ENCODE measurements at regions not wholly inside any gene's neighbourhood (a gene's known extent, or its start where the extent isn't known, plus 50 kb on each side); places are given as distances from the start of the nearest gene placed in this dataset.

DNA sequence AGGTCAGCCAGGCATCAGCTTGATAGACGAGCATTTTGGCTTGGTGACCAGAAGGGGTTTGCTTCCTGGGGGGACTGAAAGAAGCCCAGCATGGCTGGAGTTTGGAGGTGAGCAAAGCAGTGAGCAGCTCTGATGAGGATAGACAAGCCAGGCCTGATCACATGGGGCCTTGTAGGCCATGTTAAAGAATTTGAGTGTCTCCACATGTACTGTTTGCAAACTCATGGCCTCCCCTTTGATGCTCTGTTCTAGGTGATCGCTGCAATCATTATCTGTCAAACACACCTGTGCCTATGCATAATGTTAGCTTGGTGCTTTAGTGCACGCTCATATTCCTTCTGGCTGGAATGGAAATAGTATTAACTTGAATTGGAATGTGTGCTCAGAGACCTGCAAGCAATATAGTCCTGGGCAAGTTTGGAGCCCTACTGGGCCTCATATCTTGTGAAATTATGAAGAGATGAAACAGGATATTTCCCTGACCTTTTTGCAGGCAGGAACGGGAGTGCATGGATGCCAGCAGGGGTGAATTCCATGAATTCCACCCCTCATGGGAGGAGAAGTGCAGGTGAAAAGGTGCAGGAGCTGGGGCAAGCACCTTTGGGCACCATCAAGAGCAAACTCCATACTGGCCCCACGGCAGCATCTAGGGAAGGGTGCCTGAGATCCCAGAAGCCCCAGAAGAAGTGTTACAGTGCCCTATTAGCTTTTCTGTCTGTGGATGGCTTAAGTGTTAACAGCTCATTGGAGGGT is 480.5 kb downstream of the EPM2A start:
- no peak for TF ChIP-seq POLR2A (IDR thresholded peaks at IDR 0.05)
- no peak for TF ChIP-seq EP300 (IDR thresholded peaks at IDR 0.05)
- TF ChIP-seq, protein P1, sequence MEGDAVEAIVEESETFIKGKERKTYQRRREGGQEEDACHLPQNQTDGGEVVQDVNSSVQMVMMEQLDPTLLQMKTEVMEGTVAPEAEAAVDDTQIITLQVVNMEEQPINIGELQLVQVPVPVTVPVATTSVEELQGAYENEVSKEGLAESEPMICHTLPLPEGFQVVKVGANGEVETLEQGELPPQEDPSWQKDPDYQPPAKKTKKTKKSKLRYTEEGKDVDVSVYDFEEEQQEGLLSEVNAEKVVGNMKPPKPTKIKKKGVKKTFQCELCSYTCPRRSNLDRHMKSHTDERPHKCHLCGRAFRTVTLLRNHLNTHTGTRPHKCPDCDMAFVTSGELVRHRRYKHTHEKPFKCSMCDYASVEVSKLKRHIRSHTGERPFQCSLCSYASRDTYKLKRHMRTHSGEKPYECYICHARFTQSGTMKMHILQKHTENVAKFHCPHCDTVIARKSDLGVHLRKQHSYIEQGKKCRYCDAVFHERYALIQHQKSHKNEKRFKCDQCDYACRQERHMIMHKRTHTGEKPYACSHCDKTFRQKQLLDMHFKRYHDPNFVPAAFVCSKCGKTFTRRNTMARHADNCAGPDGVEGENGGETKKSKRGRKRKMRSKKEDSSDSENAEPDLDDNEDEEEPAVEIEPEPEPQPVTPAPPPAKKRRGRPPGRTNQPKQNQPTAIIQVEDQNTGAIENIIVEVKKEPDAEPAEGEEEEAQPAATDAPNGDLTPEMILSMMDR (IDR thresholded peaks at IDR 0.05), result no peak

Measured in suprapubic skin (tissue), 3 donors.